ENCODE measurements at regions not wholly inside any gene's neighbourhood (a gene's known extent, or its start where the extent isn't known, plus 50 kb on each side); places are given as distances from the start of the nearest gene placed in this dataset.

DNA sequence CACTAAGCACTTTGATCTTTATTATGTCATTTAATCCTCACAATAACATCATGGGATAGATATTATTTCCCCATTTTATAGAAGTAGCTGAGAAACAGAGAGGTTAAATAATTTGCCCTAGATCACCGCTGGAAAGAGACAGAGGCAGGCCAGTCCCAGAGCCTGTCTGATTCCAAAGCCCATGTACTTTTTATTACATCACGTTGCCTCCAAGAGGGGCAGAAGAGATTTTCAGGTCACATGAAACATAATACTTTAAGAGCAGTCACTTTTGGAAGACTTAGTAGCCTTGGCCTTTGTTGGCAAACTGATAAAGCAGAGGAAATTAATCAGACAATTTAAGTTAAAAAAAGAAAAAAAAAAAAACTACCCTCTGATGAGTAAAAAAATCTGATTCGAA lies 200.2 kb upstream of the ARHGAP20 start:
- no peak for DNase-seq

- DNase-seq, result no peak
Observed at GRCh38 chr11:110910384-110910783, 198.1 kb upstream of the ARHGAP20 start.

DNA sequence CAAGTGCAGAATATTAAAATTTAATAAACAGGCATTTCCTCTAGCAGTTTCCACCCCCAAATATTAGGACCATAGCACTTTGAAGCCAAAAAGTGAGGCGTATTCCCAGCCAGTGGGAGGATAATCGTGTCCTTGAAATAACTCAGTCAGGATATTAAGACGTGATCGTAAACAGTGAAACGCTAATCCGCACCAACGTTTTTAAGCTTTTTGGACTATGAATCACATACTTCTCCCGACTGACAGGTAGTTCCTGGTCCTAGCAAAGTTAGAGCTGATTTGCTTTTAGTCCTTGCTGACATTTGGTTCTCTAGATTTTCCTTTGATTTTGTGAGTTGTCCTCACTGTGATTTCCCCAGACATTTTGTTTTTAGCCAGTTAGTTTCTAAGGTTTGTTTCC lies 197.1 kb upstream of the ARHGAP20 start:
- DNase-seq, result no peak

DNA sequence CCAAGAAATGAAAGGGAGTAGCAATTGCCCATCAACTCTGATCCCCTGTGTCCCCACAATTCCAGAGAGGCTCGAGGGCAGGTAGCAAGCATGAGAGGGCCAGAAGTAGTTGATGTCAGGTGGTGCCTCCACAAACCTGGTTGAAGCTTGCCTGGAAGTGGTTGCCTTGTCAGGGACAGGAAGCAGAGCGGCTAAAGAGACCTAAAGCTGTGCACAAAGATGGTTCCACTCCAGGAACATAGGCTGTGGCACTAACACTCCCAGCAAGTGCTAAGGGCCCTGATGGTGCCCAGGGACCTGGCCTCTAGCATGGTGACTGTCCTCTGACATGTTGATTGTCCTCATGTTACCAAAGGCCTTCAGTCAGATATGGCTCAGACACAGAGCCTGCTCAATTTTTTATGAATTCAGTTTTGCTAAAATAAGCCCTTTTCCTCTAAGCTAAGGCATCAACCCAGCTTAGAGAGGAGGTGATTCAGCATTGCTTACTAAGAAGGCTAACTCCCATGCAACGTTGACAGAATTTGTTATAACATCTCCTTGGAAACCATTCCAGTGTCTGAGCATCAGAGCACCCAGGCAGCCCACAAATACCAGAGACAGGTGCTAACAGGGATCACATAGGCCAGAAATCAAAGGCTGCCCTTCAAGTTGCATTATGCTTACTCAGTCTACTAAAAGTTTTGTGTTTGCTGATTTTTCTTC lies 196.3 kb upstream of the ARHGAP20 start:
- no peak for DNase-seq

DNA sequence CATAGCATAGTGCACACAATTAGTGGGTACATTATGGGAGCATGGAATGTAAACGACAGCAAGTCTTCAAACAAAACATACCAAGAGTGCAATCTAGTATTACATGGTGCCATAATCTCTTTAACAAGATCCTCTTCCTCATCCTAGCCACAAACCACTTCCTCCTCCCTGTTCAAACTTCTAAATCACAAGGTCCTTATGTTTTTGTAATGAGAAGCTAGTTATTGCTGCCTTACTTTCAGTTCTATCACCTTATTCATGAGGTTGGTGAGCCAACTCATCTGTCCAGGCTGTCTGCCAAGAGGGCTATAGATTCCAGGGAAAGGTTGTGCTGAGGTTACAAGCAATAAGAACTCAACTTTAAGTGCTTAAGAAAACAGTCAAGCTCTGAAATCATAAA lies 195.4 kb upstream of the ARHGAP20 start:
- DNase-seq, result no peak

GRCh38 chr11:110903830-110904229 lies 191.6 kb upstream of the ARHGAP20 start:
- no peak for DNase-seq

- no peak for DNase-seq
Observed at GRCh38 chr11:110903378-110903777, 191.1 kb upstream of the ARHGAP20 start.

GRCh38 chr11:110901441-110901840 lies 189.2 kb upstream of the ARHGAP20 start:
- DNase-seq, result no peak

- DNase-seq, result no peak
Observed at GRCh38 chr11:110900426-110900825, 188.2 kb upstream of the ARHGAP20 start.

DNA sequence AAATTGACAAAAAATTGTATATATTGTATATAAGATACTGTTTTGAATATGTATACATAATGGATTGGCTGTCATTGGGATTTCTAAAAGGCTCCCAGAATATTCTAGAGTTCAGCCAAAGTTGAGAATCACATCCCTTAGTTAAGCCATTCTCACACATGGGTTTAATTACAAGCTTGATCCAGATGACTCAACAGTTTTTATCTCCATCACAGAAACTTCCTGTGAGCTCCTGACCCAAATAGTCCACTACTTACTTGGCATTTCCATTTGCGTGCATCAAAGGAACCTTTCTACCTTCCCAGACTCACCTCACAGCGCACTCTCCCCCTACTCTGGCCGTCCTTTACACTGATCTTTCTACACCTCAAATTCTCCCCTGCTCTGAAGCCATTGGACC lies 184.8 kb upstream of the ARHGAP20 start:
- DNase-seq, result no peak

DNA sequence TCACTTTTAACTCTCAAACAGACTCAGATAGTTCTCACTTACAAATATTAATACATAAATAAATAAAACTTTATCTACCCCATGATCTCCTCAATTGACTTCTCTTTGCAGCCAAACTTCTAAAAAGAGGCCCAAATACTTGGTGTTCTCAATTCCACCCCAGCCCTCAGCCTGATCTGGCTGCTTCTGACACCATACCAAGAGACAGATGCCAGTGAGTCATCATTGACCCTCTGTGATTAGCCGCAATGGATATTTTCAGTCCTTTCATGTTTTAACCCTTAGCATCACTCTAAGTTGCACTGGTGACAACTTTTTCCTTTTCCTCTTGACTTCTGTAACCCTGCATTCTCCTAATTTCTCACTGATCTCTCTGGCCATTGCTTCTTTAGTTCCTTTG lies 184.1 kb upstream of the ARHGAP20 start:
- DNase-seq, result no peak

DNA sequence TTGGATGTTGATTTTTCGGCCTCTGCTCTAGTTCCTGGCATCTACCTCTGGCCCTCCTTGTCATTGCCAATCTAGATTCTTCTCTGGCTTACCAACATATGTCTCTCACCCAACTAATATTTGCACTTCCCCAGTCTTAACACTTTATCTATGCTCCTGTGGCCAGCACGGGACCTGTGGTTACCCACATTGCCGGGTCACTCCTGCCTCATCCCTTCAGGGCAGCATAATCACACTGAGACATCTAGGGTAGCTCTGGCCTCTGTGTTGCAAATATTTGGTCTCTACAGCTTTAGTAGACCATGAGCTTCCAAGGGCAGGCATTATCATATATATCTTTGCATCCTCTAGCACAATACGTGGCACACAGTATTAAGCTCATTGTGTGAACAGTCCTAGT lies 182.0 kb upstream of the ARHGAP20 start:
- no peak for DNase-seq

DNA sequence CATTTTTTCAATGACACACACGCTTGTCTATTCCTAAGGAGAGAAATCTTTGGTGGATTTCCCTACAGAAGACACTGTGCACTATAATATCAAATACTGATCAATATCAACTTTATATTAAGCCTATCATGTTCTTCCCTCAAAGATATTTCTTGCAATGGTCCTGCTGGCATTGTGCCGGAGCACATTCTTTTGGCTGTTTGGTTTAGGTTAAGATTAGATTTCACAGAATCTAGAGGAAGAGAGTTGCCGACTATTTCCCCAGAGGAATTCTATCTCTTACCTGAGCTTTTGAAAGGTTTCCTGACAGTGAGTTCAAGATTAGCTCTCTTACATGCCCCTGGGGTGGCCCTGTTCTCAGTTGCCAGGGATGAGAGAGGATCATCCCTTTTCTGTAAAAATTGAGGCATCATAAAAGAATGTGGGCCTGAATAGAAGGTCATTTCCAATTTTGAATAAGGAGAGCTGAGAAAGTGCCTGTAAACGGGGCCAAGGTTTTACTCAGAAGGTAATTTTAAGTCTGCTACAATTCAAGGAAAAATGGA lies 180.6 kb upstream of the ARHGAP20 start:
- DNase-seq, result no peak

DNA sequence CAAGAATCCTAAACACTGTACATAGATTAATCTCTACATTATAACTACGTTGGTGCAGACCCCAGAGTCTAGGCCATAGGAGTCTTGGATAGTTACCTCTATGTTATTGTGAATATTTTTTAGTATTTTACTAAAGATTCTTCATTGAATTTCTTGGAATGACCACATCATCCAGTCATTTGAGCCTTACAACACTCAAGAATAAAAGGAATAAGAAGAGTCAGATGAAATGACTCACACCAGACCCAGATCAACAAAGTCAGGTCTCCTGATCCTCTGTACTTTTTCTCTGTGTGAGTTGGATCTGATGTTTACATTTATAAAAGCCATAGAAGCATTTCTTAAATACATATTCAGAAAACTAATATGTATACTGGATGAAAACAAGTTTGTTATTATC lies 179.2 kb upstream of the ARHGAP20 start:
- no peak for DNase-seq

DNA sequence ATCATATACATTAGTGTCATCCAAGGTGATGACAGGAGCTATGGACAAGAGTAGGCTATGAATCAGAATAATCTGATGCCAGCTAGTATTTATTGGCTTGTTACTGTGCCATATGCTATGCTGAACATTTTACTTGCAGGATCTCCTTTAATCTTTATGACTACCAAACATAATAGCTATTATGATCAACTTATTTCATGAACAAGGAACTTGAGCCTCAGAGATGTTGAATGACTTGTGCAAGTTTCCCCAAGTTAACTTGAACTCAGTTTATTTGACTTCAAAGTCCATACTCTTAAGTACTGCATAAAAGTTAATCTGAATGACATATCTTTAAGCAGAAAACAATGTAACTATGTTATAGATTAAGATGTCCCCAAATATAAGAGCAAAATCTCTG lies 178.8 kb upstream of the ARHGAP20 start:
- DNase-seq, result no peak

GRCh38 chr11:110886288-110886970 lies 174.2 kb upstream of the ARHGAP20 start:
- DNase-seq, result no peak

DNA sequence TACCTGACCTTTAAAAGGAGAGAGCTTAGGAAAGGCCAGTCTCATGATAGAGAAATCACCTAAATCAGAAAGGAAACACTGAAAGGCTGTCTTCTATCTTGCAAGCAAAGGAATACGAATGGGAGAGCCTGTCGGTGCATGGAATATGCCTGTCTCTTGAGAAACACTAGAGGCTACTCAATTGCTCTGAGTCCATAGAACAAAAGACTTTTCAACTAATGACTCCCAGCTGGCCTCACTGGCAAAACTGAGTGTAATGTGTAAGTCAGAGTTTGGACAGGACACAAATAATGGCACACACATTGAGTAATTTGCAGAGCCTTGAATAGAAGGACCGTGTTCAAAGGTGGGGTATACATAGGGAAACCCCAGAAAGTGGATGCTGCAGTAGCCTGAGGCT lies 171.0 kb upstream of the ARHGAP20 start:
- DNase-seq, result no peak

GRCh38 chr11:110878513-110878912 lies 166.3 kb upstream of the ARHGAP20 start:
- DNase-seq, result no peak

- DNase-seq, result no peak
Observed at GRCh38 chr11:110874437-110875030, 162.3 kb upstream of the ARHGAP20 start.

- no peak for DNase-seq
Observed at GRCh38 chr11:110873975-110874374, 161.7 kb upstream of the ARHGAP20 start.

DNA sequence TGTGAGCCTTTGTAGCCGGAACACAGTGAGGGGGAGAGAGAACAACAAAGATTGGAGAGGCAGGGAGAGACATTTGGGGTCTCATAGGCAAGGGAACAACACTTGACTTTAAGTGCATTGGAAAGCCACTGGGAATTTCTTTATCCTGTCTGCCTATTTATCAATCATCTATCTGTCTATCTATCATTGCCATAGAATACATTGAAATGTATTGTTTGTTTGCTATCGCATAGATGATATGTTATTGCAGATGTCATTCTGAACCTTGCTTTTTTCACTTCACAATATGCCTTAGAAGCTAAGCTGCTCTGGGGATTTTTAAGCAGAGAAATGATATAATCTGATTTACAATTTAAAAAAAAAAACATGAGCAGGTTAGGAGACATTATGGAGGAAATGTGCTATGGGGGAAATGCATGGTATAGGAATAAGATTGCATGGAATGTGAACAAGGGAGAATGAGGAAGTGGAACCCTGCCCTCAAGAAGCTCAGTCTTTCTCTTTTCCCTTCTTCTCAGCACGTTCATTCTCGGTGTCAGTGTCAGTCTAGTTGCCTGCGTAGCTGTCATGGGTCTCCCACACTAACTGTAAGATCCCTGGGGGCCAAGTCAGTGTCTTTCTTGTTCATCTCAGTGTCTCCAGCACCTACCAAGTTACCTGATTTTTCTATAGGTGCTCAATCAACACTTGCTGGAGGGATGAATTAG lies 158.7 kb upstream of the ARHGAP20 start:
- no peak for DNase-seq

GRCh38 chr11:110867951-110868350 lies 155.7 kb upstream of the ARHGAP20 start:
- no peak for DNase-seq

DNA sequence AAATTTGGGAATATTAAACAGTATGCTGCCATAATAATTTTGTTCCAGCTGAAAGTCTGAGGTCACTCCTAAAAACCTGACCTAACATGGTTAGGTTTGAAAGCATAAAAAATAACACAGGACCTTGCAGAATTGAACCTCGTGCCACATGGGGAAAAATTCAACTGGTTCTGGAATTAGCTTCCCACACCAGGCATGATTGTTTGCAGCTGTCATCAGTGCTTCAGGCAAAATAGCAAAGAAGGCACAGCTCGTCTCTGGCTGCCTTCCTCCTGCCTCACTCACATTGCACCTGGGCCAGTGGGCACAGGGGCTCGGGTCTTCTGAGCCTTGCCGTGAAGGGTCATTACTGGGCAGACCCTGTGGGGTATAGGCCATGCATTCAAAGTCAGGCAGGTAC lies 153.8 kb upstream of the ARHGAP20 start:
- no peak for DNase-seq

- no peak for DNase-seq
Observed at GRCh38 chr11:110862407-110862806, 150.2 kb upstream of the ARHGAP20 start.
